Activated T-helper 1 cell treated with anti-CD3 and anti-CD28 coated beads, Interleukin-12 subunit alpha, Interleukin-12 subunit beta, Interleukin-2, Interleukin-4 antibody, amounts not matched to agents 30 ng/mL and 10 ng/mL and 1 ng/mL, durations not matched to agents 14 hours and 24 hours and 36 hours (primary cell): ENCODE measurements at regions not wholly inside any gene's neighbourhood (a gene's known extent, or its start where the extent isn't known, plus 50 kb on each side); places are given as distances from the start of the nearest gene placed in this dataset.

Experiments
- DNase-seq: peaks from one replicate; pipeline ENCODE4 v3.0.0; 2021; ENCODE audit warnings: low spot score
- H3K27ac Mint-ChIP-seq: one replicate; pipeline ENCODE4 v1.8.0; 2021; ENCODE audit warnings: mild to moderate bottlenecking, mixed read lengths
- H3K27me3 Mint-ChIP-seq: one replicate; pipeline ENCODE4 v1.8.0; 2022; ENCODE audit warnings: mild to moderate bottlenecking, moderate library complexity, mixed read lengths; ENCODE audit not compliant: insufficient read depth
- H3K36me3 Mint-ChIP-seq: one replicate; pipeline ENCODE4 v1.8.0; 2021; ENCODE audit warnings: low read depth, mixed read lengths
- H3K4me1 Mint-ChIP-seq: one replicate; pipeline ENCODE4 v1.8.0; 2021; ENCODE audit warnings: low read depth, mixed read lengths
- H3K4me3 Mint-ChIP-seq: one replicate; pipeline ENCODE4 v1.8.0; 2021; ENCODE audit warnings: mild to moderate bottlenecking, moderate library complexity, mixed read lengths
- H3K9me3 Mint-ChIP-seq: one replicate; pipeline ENCODE4 v1.8.0; 2021; ENCODE audit warnings: mixed read lengths
- intact Hi-C: fragments of 100-400 bp; cut with micrococcal nuclease; formaldehyde crosslinking; loops from one replicate; pipeline ENCODE4 v1.15.1; 2024

- Mint-ChIP-seq H3K9me3 (no peaks in the 10 kb centered on the region), H3K4me1 (no peaks in the 10 kb centered on the region), H3K27me3 (peaks cover 2% of the 10 kb centered on the region), H3K27ac (no peak overlapping the region), H3K36me3 (no peaks in the 10 kb centered on the region), H3K4me3 (no peak overlapping the region)
- intact Hi-C loops = no loop called here
- no peak for DNase-seq
These were observed 293.0 kb upstream of the PLXNA2 start for GRCh38 chr1:208537198-208537597.

- no peak overlapping the region for H3K27ac Mint-ChIP-seq
- no peaks in the 10 kb centered on the region for H3K4me1 Mint-ChIP-seq
- no peak for DNase-seq
- peaks cover 2% of the 10 kb centered on the region for H3K27me3 Mint-ChIP-seq
- no peak overlapping the region for H3K4me3 Mint-ChIP-seq
- H3K36me3 Mint-ChIP-seq = no peaks in the 10 kb centered on the region
- no peaks in the 10 kb centered on the region for H3K9me3 Mint-ChIP-seq
- intact Hi-C loops = no loop called here
These were observed 293.9 kb upstream of the PLXNA2 start for GRCh38 chr1:208538078-208538477.

- H3K27me3 Mint-ChIP-seq = peaks cover 2% of the 10 kb centered on the region
- no peak for DNase-seq
- H3K27ac Mint-ChIP-seq = no peak overlapping the region
- intact Hi-C loops = no loop called here
- no peak overlapping the region for H3K4me3 Mint-ChIP-seq
- H3K9me3 Mint-ChIP-seq = no peaks in the 10 kb centered on the region
- H3K4me1 Mint-ChIP-seq = no peaks in the 10 kb centered on the region
- H3K36me3 Mint-ChIP-seq = no peaks in the 10 kb centered on the region
These were observed 294.4 kb upstream of the PLXNA2 start for GRCh38 chr1:208538587-208538986.

GRCh38 chr1:208540724-208541123, 296.5 kb upstream of the PLXNA2 start:
- H3K9me3 Mint-ChIP-seq = no peaks in the 10 kb centered on the region
- H3K27me3 Mint-ChIP-seq = peaks cover 2% of the 10 kb centered on the region
- H3K4me1 Mint-ChIP-seq = no peaks in the 10 kb centered on the region
- no peak overlapping the region for H3K4me3 Mint-ChIP-seq
- intact Hi-C loops = no loop called here
- H3K27ac Mint-ChIP-seq = no peak overlapping the region
- DNase-seq = no peak
- H3K36me3 Mint-ChIP-seq = no peaks in the 10 kb centered on the region

GRCh38 chr1:208541225-208541855, 297.2 kb upstream of the PLXNA2 start:
- H3K27ac Mint-ChIP-seq = no peak overlapping the region
- no peak for DNase-seq
- H3K36me3 Mint-ChIP-seq = no peaks in the 10 kb centered on the region
- peaks cover under 1% of the 10 kb centered on the region for H3K27me3 Mint-ChIP-seq
- H3K4me1 Mint-ChIP-seq = no peaks in the 10 kb centered on the region
- intact Hi-C loops = no loop called here
- no peaks in the 10 kb centered on the region for H3K9me3 Mint-ChIP-seq
- H3K4me3 Mint-ChIP-seq = no peak overlapping the region

GRCh38 chr1:208542309-208542708, 298.1 kb upstream of the PLXNA2 start:
- no peaks in the 10 kb centered on the region for H3K9me3 Mint-ChIP-seq
- H3K36me3 Mint-ChIP-seq = no peaks in the 10 kb centered on the region
- H3K4me3 Mint-ChIP-seq = no peak overlapping the region
- H3K27me3 Mint-ChIP-seq = no peaks in the 10 kb centered on the region
- no peak overlapping the region for H3K27ac Mint-ChIP-seq
- DNase-seq = no peak
- intact Hi-C loops = no loop called here
- H3K4me1 Mint-ChIP-seq = no peaks in the 10 kb centered on the region

- Mint-ChIP-seq H3K9me3 (no peaks in the 10 kb centered on the region), H3K4me3 (no peak overlapping the region), H3K27me3 (no peaks in the 10 kb centered on the region), H3K4me1 (no peaks in the 10 kb centered on the region), H3K27ac (no peak overlapping the region), H3K36me3 (no peaks in the 10 kb centered on the region)
- intact Hi-C loops = no loop called here
- no peak for DNase-seq
These were observed 299.9 kb upstream of the PLXNA2 start for GRCh38 chr1:208544053-208544452.

GRCh38 chr1:208544794-208545193, 300.6 kb upstream of the PLXNA2 start:
- Mint-ChIP-seq H3K36me3 (no peaks in the 10 kb centered on the region), H3K9me3 (no peaks in the 10 kb centered on the region), H3K27ac (no peak overlapping the region), H3K27me3 (no peaks in the 10 kb centered on the region), H3K4me1 (no peaks in the 10 kb centered on the region), H3K4me3 (no peak overlapping the region)
- no peak for DNase-seq
- intact Hi-C loops = no loop called here

GRCh38 chr1:208551024-208551423, 306.8 kb upstream of the PLXNA2 start:
- intact Hi-C loops = no loop called here
- Mint-ChIP-seq H3K27me3 (peaks cover 1% of the 10 kb centered on the region), H3K4me3 (no peak overlapping the region)

GRCh38 chr1:208551633-208552320, 307.6 kb upstream of the PLXNA2 start:
- Mint-ChIP-seq H3K27me3 (peaks cover 1% of the 10 kb centered on the region), H3K9me3 (no peaks in the 10 kb centered on the region), H3K27ac (no peak overlapping the region), H3K4me3 (no peak overlapping the region), H3K4me1 (no peaks in the 10 kb centered on the region), H3K36me3 (no peaks in the 10 kb centered on the region)
- DNase-seq = no peak
- intact Hi-C loops = no loop called here

More at GRCh38 chr1:208551024-208551423, 306.8 kb upstream of the PLXNA2 start:
- Mint-ChIP-seq H3K9me3 (no peaks in the 10 kb centered on the region), H3K4me1 (no peaks in the 10 kb centered on the region), H3K27ac (no peak overlapping the region), H3K36me3 (no peaks in the 10 kb centered on the region)
- DNase-seq = no peak

GRCh38 chr1:208552928-208553327, 308.7 kb upstream of the PLXNA2 start:
- DNase-seq = no peak
- no peaks in the 10 kb centered on the region for H3K4me1 Mint-ChIP-seq
- no peak overlapping the region for H3K27ac Mint-ChIP-seq
- peaks cover 1% of the 10 kb centered on the region for H3K27me3 Mint-ChIP-seq
- H3K9me3 Mint-ChIP-seq = no peaks in the 10 kb centered on the region
- H3K36me3 Mint-ChIP-seq = no peaks in the 10 kb centered on the region
- H3K4me3 Mint-ChIP-seq = no peak overlapping the region
- intact Hi-C loops = no loop called here

- H3K36me3 Mint-ChIP-seq = no peaks in the 10 kb centered on the region
These were observed 312.3 kb upstream of the PLXNA2 start for GRCh38 chr1:208556461-208556860.

GRCh38 chr1:208557046-208557722, 313.0 kb upstream of the PLXNA2 start:
- Mint-ChIP-seq H3K9me3 (no peaks in the 10 kb centered on the region), H3K4me1 (no peaks in the 10 kb centered on the region), H3K36me3 (no peaks in the 10 kb centered on the region), H3K4me3 (no peak overlapping the region), H3K27me3 (no peaks in the 10 kb centered on the region), H3K27ac (no peak overlapping the region)
- no peak for DNase-seq
- intact Hi-C loops = no loop called here

More at GRCh38 chr1:208556461-208556860, 312.3 kb upstream of the PLXNA2 start:
- intact Hi-C loops = no loop called here
- Mint-ChIP-seq H3K9me3 (no peaks in the 10 kb centered on the region), H3K4me3 (no peak overlapping the region), H3K27ac (no peak overlapping the region), H3K4me1 (no peaks in the 10 kb centered on the region), H3K27me3 (peaks cover 1% of the 10 kb centered on the region)
- no peak for DNase-seq
